ENCODE measurements at regions not wholly inside any gene's neighbourhood (a gene's known extent, or its start where the extent isn't known, plus 50 kb on each side); places are given as distances from the start of the nearest gene placed in this dataset.

DNA sequence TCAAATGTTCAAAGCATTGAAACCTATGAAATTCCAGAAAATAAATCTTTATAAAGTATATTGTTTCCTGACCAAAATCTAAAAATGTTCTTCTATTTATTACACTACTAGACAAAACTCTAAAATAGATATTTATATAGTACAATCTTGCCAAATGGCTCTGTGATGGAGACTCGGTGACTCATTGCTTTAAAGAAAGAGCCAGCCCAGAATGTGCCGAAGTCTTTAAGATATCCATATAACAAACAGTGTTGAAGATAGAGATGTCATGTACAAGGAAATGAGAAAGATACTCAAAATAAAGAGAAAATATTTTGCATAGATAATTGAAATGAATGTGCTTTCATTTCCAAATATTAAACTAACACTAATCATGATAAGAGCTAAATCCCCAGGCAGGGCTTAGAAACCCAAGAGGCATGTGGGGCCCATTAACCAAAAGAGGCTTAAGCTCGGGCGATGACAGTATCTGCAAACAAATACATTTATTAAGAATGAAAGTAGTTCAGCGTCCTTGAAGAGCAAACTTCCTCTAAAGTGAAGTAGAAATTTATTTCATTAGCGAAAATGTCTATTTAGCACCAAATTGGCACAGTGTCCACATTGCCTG lies 102.1 kb upstream of the FAM9B start:
- Histone ChIP-seq H3K36me3 (replicated peaks; ENCODE audit: low read depth, low read length) (no peaks in the 10 kb centered on the region), H3K9ac (ENCODE audit: low read length) (no peak overlapping the region), H3K9me3 (ENCODE audit: insufficient read depth, low read length) (no peaks in the 10 kb centered on the region), H3K27ac (ENCODE audit: low read length) (no peak overlapping the region), H3K27me3 (ENCODE audit: low read depth, low read length) (no peaks in the 10 kb centered on the region), H2AFZ (ENCODE audit: low read depth, low read length) (no peak overlapping the region), H3K4me3 (ENCODE audit: low read length) (no peak overlapping the region), H4K20me1 (ENCODE audit: insufficient read depth, low read length) (no peaks in the 10 kb centered on the region), H3K4me1 (ENCODE audit: low read length) (no peaks in the 10 kb centered on the region), H3K4me2 (ENCODE audit: low read length) (no peak overlapping the region), H3K79me2 (ENCODE audit: low read length) (no peaks in the 10 kb centered on the region)
- TF ChIP-seq, protein P1, sequence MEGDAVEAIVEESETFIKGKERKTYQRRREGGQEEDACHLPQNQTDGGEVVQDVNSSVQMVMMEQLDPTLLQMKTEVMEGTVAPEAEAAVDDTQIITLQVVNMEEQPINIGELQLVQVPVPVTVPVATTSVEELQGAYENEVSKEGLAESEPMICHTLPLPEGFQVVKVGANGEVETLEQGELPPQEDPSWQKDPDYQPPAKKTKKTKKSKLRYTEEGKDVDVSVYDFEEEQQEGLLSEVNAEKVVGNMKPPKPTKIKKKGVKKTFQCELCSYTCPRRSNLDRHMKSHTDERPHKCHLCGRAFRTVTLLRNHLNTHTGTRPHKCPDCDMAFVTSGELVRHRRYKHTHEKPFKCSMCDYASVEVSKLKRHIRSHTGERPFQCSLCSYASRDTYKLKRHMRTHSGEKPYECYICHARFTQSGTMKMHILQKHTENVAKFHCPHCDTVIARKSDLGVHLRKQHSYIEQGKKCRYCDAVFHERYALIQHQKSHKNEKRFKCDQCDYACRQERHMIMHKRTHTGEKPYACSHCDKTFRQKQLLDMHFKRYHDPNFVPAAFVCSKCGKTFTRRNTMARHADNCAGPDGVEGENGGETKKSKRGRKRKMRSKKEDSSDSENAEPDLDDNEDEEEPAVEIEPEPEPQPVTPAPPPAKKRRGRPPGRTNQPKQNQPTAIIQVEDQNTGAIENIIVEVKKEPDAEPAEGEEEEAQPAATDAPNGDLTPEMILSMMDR (IDR thresholded peaks at IDR 0.05; ENCODE audit: low read depth, low read length), result no peak
- TF ChIP-seq EZH2phosphoT487 (IDR thresholded peaks at IDR 0.05; ENCODE audit: low read depth), result no peak

DNA sequence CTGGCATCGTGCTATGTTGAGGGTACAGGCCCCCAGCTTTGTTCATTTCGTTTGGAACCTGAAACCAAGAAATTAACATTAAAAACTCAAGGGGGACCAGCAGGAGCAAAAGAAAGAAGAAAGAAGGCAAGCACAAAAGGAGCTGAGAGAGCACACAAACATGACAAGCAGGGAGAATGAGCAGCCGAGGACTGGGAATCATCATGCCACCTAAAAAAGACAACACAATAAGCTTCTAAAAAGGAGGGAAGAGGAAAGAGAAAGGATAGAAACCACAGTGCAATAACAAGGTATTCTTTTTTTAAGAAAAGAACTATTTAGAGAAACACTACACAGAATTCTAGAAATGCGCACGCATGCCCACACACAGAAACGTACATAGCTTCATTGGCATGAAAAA lies 103.2 kb upstream of the FAM9B start:
- no peaks in the 10 kb centered on the region for H3K9me3 ChIP-seq (ENCODE audit: insufficient read depth, low read length)
- H3K4me1 ChIP-seq (ENCODE audit: low read length), result no peaks in the 10 kb centered on the region
- H3K27ac ChIP-seq (ENCODE audit: low read length), result no peak overlapping the region
- H2AFZ ChIP-seq (ENCODE audit: low read depth, low read length), result no peak overlapping the region
- no peaks in the 10 kb centered on the region for H3K36me3 ChIP-seq (replicated peaks; ENCODE audit: low read depth, low read length)
- no peaks in the 10 kb centered on the region for H3K27me3 ChIP-seq (ENCODE audit: low read depth, low read length)
- TF ChIP-seq, protein P1 (IDR thresholded peaks at IDR 0.05; ENCODE audit: low read depth, low read length), result no peak
- no peak for TF ChIP-seq EZH2phosphoT487 (IDR thresholded peaks at IDR 0.05; ENCODE audit: low read depth)
- no peak overlapping the region for H3K4me3 ChIP-seq (ENCODE audit: low read length)
- no peak overlapping the region for H3K4me2 ChIP-seq (ENCODE audit: low read length)
- H4K20me1 ChIP-seq (ENCODE audit: insufficient read depth, low read length), result no peaks in the 10 kb centered on the region
- no peaks in the 10 kb centered on the region for H3K79me2 ChIP-seq (ENCODE audit: low read length)
- no peak overlapping the region for H3K9ac ChIP-seq (ENCODE audit: low read length)

DNA sequence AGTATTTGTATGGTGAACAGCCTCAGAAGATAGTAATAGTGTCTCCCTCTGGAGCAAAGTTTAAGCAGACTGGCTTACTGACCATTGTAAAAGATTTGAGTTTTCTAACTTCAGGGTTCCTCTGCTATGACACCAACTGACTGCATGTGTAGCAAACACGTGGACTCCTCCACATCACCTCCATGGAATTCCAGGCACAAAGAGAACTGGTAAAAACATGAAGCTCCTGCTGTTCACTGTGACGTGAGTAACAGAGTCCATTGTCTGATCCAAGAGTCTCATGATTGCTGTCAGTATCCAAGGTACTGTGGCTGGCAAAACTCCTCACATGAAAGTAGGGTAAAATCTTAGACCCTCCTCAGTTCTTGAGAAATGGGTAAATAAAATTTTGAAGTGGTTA lies 107.6 kb upstream of the FAM9B start:
- Histone ChIP-seq H3K9ac (ENCODE audit: low read length) (no peak overlapping the region), H4K20me1 (ENCODE audit: insufficient read depth, low read length) (no peaks in the 10 kb centered on the region), H3K27ac (ENCODE audit: low read length) (no peak overlapping the region), H2AFZ (ENCODE audit: low read depth, low read length) (no peak overlapping the region), H3K4me3 (ENCODE audit: low read length) (no peak overlapping the region), H3K4me1 (ENCODE audit: low read length) (no peaks in the 10 kb centered on the region), H3K79me2 (ENCODE audit: low read length) (no peaks in the 10 kb centered on the region), H3K4me2 (ENCODE audit: low read length) (no peak overlapping the region), H3K9me3 (ENCODE audit: insufficient read depth, low read length) (no peaks in the 10 kb centered on the region), H3K27me3 (ENCODE audit: low read depth, low read length) (no peaks in the 10 kb centered on the region), H3K36me3 (replicated peaks; ENCODE audit: low read depth, low read length) (no peaks in the 10 kb centered on the region)
- TF ChIP-seq EZH2phosphoT487 (IDR thresholded peaks at IDR 0.05; ENCODE audit: low read depth), result no peak
- TF ChIP-seq, protein P1 (IDR thresholded peaks at IDR 0.05; ENCODE audit: low read depth, low read length), result no peak

DNA sequence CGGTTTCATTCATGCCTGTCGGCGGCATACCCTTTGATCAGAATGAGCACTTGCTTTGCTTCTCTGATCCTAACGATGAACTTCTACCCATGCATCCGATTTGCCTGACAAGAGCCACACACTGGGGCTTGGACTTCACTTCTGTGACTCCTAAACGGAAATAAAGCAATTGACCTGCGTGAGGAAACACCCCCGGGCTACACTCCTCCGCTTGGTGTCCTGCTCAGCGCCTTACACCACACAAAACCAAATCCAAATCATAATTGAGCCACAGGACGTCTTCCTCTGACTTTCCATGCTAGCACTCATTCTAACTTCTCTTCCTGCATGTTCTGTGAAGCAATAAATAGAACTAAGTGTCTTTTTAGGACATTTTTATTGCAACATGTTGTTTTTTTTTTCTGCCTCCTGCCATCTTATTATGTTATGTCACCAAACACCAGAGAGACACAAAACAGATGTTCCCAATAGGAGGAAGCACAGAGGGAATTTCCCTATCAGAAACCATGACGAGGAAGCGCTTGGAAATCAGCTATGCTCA lies 110.8 kb upstream of the FAM9B start:
- no peak overlapping the region for H2AFZ ChIP-seq (ENCODE audit: low read depth, low read length)
- TF ChIP-seq EZH2phosphoT487 (IDR thresholded peaks at IDR 0.05; ENCODE audit: low read depth), result no peak
- TF ChIP-seq, protein P1 (IDR thresholded peaks at IDR 0.05; ENCODE audit: low read depth, low read length), result no peak

More for the DNA sequence above, 110.8 kb upstream of the FAM9B start:
- Histone ChIP-seq H4K20me1 (ENCODE audit: insufficient read depth, low read length) (no peaks in the 10 kb centered on the region), H3K36me3 (replicated peaks; ENCODE audit: low read depth, low read length) (no peaks in the 10 kb centered on the region), H3K27ac (ENCODE audit: low read length) (no peak overlapping the region), H3K4me1 (ENCODE audit: low read length) (no peaks in the 10 kb centered on the region), H3K79me2 (ENCODE audit: low read length) (no peaks in the 10 kb centered on the region), H3K27me3 (ENCODE audit: low read depth, low read length) (no peaks in the 10 kb centered on the region), H3K9ac (ENCODE audit: low read length) (no peak overlapping the region), H3K4me2 (ENCODE audit: low read length) (no peak overlapping the region), H3K9me3 (ENCODE audit: insufficient read depth, low read length) (no peaks in the 10 kb centered on the region), H3K4me3 (ENCODE audit: low read length) (no peak overlapping the region)
